ENCODE measurements at regions not wholly inside any gene's neighbourhood (a gene's known extent, or its start where the extent isn't known, plus 50 kb on each side); places are given as distances from the start of the nearest gene placed in this dataset.

GRCh38 chr4:81274460-81274859, 59.4 kb upstream of the PRKG2 start:
- no peak for TF ChIP-seq SIN3A (IDR thresholded peaks at IDR 0.05; ENCODE audit: borderline replicate concordance, insufficient read depth, low read length)
- no peak for TF ChIP-seq POLR2AphosphoS5 (IDR thresholded peaks at IDR 0.05; ENCODE audit: low read depth, low read length)
- no peak for TF ChIP-seq TAF1 (IDR thresholded peaks at IDR 0.05; ENCODE audit: borderline replicate concordance, insufficient read depth, low read length)
- no peak for TF ChIP-seq REST (IDR thresholded peaks at IDR 0.05; ENCODE audit: insufficient read depth in 1 of 2, low read depth in 2 of 2, low read length in 2 of 2)
- no peak for TF ChIP-seq FOXP2 (optimal IDR thresholded peaks at IDR 0.05; ENCODE audit: borderline replicate concordance, extremely low read depth, extremely low read length, insufficient read depth)

- TF ChIP-seq TAF1 (IDR thresholded peaks at IDR 0.05; ENCODE audit: borderline replicate concordance, insufficient read depth, low read length), result no peak
Observed at GRCh38 chr4:81272671-81273070, 57.6 kb upstream of the PRKG2 start.

Data from PFSK-1 (cell line).